Endothelial cell of umbilical vein (primary cell): ENCODE measurements at regions not wholly inside any gene's neighbourhood (a gene's known extent, or its start where the extent isn't known, plus 50 kb on each side); places are given as distances from the start of the nearest gene placed in this dataset.

Source experiments
- BruUV-seq: library from RNA; stranded (reverse); fragments of 400-500 nt; replicated peaks from 2 replicates; lab custom pipeline; 2021; lab: Mats Ljungman, UMichigan
- CTCF ChIA-PET: fragments of 300-600, 350-600 bp; sonication (Branson Sonifier 250); formaldehyde crosslinking; loops from one replicate; lab custom pipeline; 2021; ENCODE audit warnings: antibody characterized with exemption, inconsistent platforms; lab: Charles Lee
- POLR2A ChIA-PET: fragments of 300-600, 350-600 bp; sonication (Branson Sonifier 250); formaldehyde crosslinking; loops from one replicate; lab custom pipeline; 2021; ENCODE audit warnings: antibody characterized with exemption, inconsistent platforms; lab: Charles Lee
- DNase-seq: peaks from one replicate; pipeline ENCODE4 v3.0.0-alpha.2; 2011; ENCODE audit warnings: low read depth, low spot score
- FAIRE-seq: peaks from 2 replicates; lab custom pipeline; 2011; peaks lifted over from hg19 to GRCh38; lab: Jason Lieb, UNC
- H2AFZ ChIP-seq: 2 replicates; pipeline ENCODE4 v1.6.0; 2012; ENCODE audit warnings: low read depth, low read length, control low read depth, inconsistent platforms
- H3K27ac ChIP-seq: 2 replicates; pipeline ENCODE4 v1.5.1; 2011; ENCODE audit warnings: low read depth, mild to moderate bottlenecking, control low read depth, low read length, moderate library complexity; ENCODE audit not compliant: insufficient read depth
- H3K27me3 ChIP-seq, 2 experiments: 2 replicates each; pipeline versions ENCODE4 v1.6.0 to v1.6.1; 2011; ENCODE audit warnings: low read length in 2 of 2, mixed read lengths in 1 of 2; ENCODE audit not compliant: control insufficient read depth in 2 of 2, insufficient read depth in 2 of 2
- H3K36me3 ChIP-seq, 2 experiments: 2 replicates in 1 of 2; 3 replicates in 1 of 2; pipeline ENCODE4 v1.5.1; 2011; ENCODE audit warnings: low read length in 2 of 2, mild to moderate bottlenecking in 1 of 2, moderate library complexity in 1 of 2; ENCODE audit not compliant: control insufficient read depth in 2 of 2, insufficient read depth in 2 of 2; ENCODE audit errors: extremely low read depth in 1 of 2
- H3K4me1 ChIP-seq: 3 replicates; pipeline ENCODE4 v1.5.1; 2011; ENCODE audit warnings: mild to moderate bottlenecking, low read length; ENCODE audit not compliant: control insufficient read depth, insufficient read depth; ENCODE audit errors: extremely low read depth
- H3K4me2 ChIP-seq: 2 replicates; pipeline ENCODE4 v1.6.1; 2011; ENCODE audit warnings: low read length, control low read depth, mixed read lengths; ENCODE audit not compliant: insufficient read depth
- H3K4me3 ChIP-seq, 3 experiments: fragments of 200-600 bp in 1 of 3; sonication (generic), shearing (Covaris generic) in 1 of 3; replicated peaks in 1 of 3; 2 replicates each; pipeline ENCODE4 v1.5.1; 2011 to 2016; ENCODE audit warnings: control low read depth in 3 of 3, low read length in 3 of 3, mild to moderate bottlenecking in 2 of 3, inconsistent platforms in 1 of 3, low read depth in 1 of 3, moderate library complexity in 1 of 3; ENCODE audit not compliant: insufficient read depth in 1 of 3
- H3K79me2 ChIP-seq: 2 replicates; pipeline ENCODE4 v1.6.0; 2012; ENCODE audit warnings: low read length, inconsistent platforms; ENCODE audit not compliant: control insufficient read depth, insufficient read depth
- H3K9ac ChIP-seq: replicated peaks from 2 replicates; pipeline ENCODE3; 2011; ENCODE audit warnings: low read length, control low read depth; ENCODE audit not compliant: insufficient read depth; ENCODE audit errors: extremely low read depth
- H3K9me1 ChIP-seq: replicated peaks from 3 replicates; pipeline ENCODE4 v1.6.0; 2011; ENCODE audit warnings: mild to moderate bottlenecking, low read length; ENCODE audit not compliant: control insufficient read depth, insufficient read depth; ENCODE audit errors: extremely low read depth
- H3K9me3 ChIP-seq: replicated peaks from 2 replicates; pipeline ENCODE4 v1.5.1; 2012; ENCODE audit warnings: low read length, inconsistent platforms; ENCODE audit not compliant: control insufficient read depth, insufficient read depth
- H4K20me1 ChIP-seq: replicated peaks from 2 replicates; pipeline ENCODE3; 2011; ENCODE audit warnings: mild to moderate bottlenecking, low read length; ENCODE audit not compliant: control insufficient read depth, insufficient read depth; ENCODE audit errors: extremely low read depth
- FOS ChIP-seq: IDR thresholded peaks from 2 replicates; pipeline ENCODE4 v1.6.1; 2011; ENCODE audit warnings: mild to moderate bottlenecking, low read length, moderate library complexity, borderline replicate concordance; ENCODE audit not compliant: insufficient read depth
- GATA2 ChIP-seq: IDR thresholded peaks from 2 replicates; pipeline ENCODE4 v1.7.0; 2011; ENCODE audit warnings: low read depth, mild to moderate bottlenecking, moderate library complexity, mixed read lengths, low read length; ENCODE audit not compliant: insufficient read length, insufficient read depth
- POLR2AphosphoS5 ChIP-seq: IDR thresholded peaks from 2 replicates; pipeline ENCODE4 v1.6.1; 2012; ENCODE audit warnings: low read depth, mild to moderate bottlenecking, control low read depth, low read length, moderate library complexity; ENCODE audit not compliant: insufficient read depth
- dilution Hi-C: fragments of 300-500 bp; cut with MboI; formaldehyde crosslinking; loops from one replicate; pipeline ENCODE4 v1.15.0; 2019; ENCODE audit warnings: low sequenced_read_pairs; ENCODE audit not compliant: extremely low pct_ligation_motif_present
- intact Hi-C: fragments of 100-400 bp; cut with micrococcal nuclease; formaldehyde crosslinking; loops from one replicate; pipeline ENCODE4 v1.10.0; 2022

- H3K27me3 ChIP-seq = no peaks in the 10 kb centered on the region
- no peaks in the 10 kb centered on the region for H3K9me1 ChIP-seq
- H3K4me1 ChIP-seq = peaks cover 3% of the 10 kb centered on the region
- no peak overlapping the region for H3K9ac ChIP-seq
- no peaks in the 10 kb centered on the region for H3K9me3 ChIP-seq
- dilution Hi-C loops (no loop called here), intact Hi-C loops (no loop called here)
- H4K20me1 ChIP-seq = no peaks in the 10 kb centered on the region
- BruUV-seq = no TSS peak
- no peak overlapping the region for H2AFZ ChIP-seq
- H3K4me3 ChIP-seq = no peak overlapping the region
- DNase-seq (no peak), FAIRE-seq (no peak)
- no peak overlapping the region for H3K4me2 ChIP-seq
- H3K36me3 ChIP-seq = no peaks in the 10 kb centered on the region
- no peak overlapping the region for H3K27ac ChIP-seq
- no peaks in the 10 kb centered on the region for H3K79me2 ChIP-seq
- no peak for TF ChIP-seq POLR2AphosphoS5
- CTCF ChIA-PET = interaction anchor here (1.3 to 1.7 kb wide), 2 partner anchors 85 to 108 kb away, joined by 4 to 5 read pairs; no protein-coding TSS in a partner anchor
- POLR2A ChIA-PET = no interaction called here
Observed at GRCh38 chr5:39605145-39605544, 180.4 kb upstream of the DAB2 start.

GRCh38 chr5:39604491-39604890, 179.7 kb upstream of the DAB2 start:
- Histone ChIP-seq H3K9ac (no peak overlapping the region), H2AFZ (peak overlapping the region; percentile 66), H3K27ac (no peak overlapping the region), H3K27me3 (no peaks in the 10 kb centered on the region), H3K9me1 (no peaks in the 10 kb centered on the region), H3K9me3 (no peaks in the 10 kb centered on the region), H3K4me1 (peaks cover 3% of the 10 kb centered on the region), H3K36me3 (no peaks in the 10 kb centered on the region), H3K4me3 (no peak overlapping the region), H4K20me1 (no peaks in the 10 kb centered on the region), H3K4me2 (no peak overlapping the region), H3K79me2 (no peaks in the 10 kb centered on the region)
- ChIA-PET CTCF (interaction anchor here (0.6 to 1.7 kb wide), 4 partner anchors 23 to 610 kb away, joined by 3 to 5 read pairs (median 4); no protein-coding TSS in a partner anchor), POLR2A (no interaction called here)
- TF ChIP-seq GATA2 (no peak), FOS (no peak)
- DNase-seq = peak; percentile 56
- dilution Hi-C loops (no loop called here), intact Hi-C loops (loop anchor here (5.0 kb wide), 3 partner anchors 88 to 1133 kb away; no protein-coding TSS in a partner anchor)
- no TSS peak for BruUV-seq
- no peak for FAIRE-seq
